Large intestine (tissue), 3 donors: ENCODE measurements at regions not wholly inside any gene's neighbourhood (a gene's known extent, or its start where the extent isn't known, plus 50 kb on each side); places are given as distances from the start of the nearest gene placed in this dataset.

Experiments used
- DNase-seq, 2 donors: peaks; one replicate each; pipeline versions ENCODE4 v3.0.0 to v3.0.0-alpha.2; 2013
- H3K27ac ChIP-seq: one replicate; pipeline ENCODE4 v1.5.1; 2013; ENCODE audit warnings: low read length
- H3K27me3 ChIP-seq: 2 replicates; pipeline ENCODE4 v1.6.1; 2013; ENCODE audit warnings: low read length; ENCODE audit not compliant: control insufficient read depth, insufficient read depth
- H3K36me3 ChIP-seq: 2 replicates; pipeline ENCODE4 v1.6.1; 2013; ENCODE audit warnings: low read length; ENCODE audit not compliant: control insufficient read depth, insufficient read depth
- H3K4me1 ChIP-seq: one replicate; pipeline ENCODE4 v1.6.1; 2013; ENCODE audit warnings: low read length; ENCODE audit not compliant: control insufficient read depth, insufficient read depth
- H3K4me3 ChIP-seq: one replicate; pipeline ENCODE4 v1.5.1; 2013; ENCODE audit warnings: low read length
- H3K9me3 ChIP-seq: one replicate; pipeline ENCODE4 v1.6.1; 2013; ENCODE audit warnings: mild to moderate bottlenecking, low read depth, low read length, moderate library complexity; ENCODE audit not compliant: control insufficient read depth
- WGBS: methylation state at CpG from one replicate; pipeline ENCODE4 v1.1.5; 2013; ENCODE audit warnings: low lambda C conversion rate; ENCODE audit not compliant: insufficient coverage; 5-methylcytosine and 5-hydroxymethylcytosine counted together

GRCh38 chr9:91162784-91163443, 198.8 kb downstream of the AUH start:
- H3K9me3 ChIP-seq: peaks cover 3% of the 10 kb centered on the region
- no peaks in the 10 kb centered on the region for H3K36me3 ChIP-seq
- H3K27me3 ChIP-seq: no peaks in the 10 kb centered on the region
- DNase-seq: peak; percentile 30 to 54
- peaks cover 47% of the 10 kb centered on the region for H3K4me1 ChIP-seq
- no peak overlapping the region for H3K4me3 ChIP-seq
- no CpG with 5 or more reads among the region's 16 CpGs for WGBS
- no peak overlapping the region for H3K27ac ChIP-seq

- peak overlapping the region; percentile 8 for H3K27ac ChIP-seq
- H3K27me3 ChIP-seq: no peaks in the 10 kb centered on the region
- no peak overlapping the region for H3K4me3 ChIP-seq
- H3K9me3 ChIP-seq: peaks cover 3% of the 10 kb centered on the region
- DNase-seq: no peak
- no CpG with 5 or more reads among the region's 8 CpGs for WGBS
- peaks cover 45% of the 10 kb centered on the region for H3K4me1 ChIP-seq
- H3K36me3 ChIP-seq: no peaks in the 10 kb centered on the region
Observed at GRCh38 chr9:91163444-91163772, 198.3 kb downstream of the AUH start.

- WGBS: no CpG with 5 or more reads among the region's 17 CpGs
- H3K4me1 ChIP-seq: peaks cover 45% of the 10 kb centered on the region
- no peak overlapping the region for H3K4me3 ChIP-seq
- peak overlapping the region; percentile 91 for H3K27ac ChIP-seq
- no peak for DNase-seq
- H3K27me3 ChIP-seq: no peaks in the 10 kb centered on the region
- H3K36me3 ChIP-seq: no peaks in the 10 kb centered on the region
- H3K9me3 ChIP-seq: peaks cover 3% of the 10 kb centered on the region
Observed at GRCh38 chr9:91163773-91164471, 197.8 kb downstream of the AUH start.
